ENCODE measurements at regions not wholly inside any gene's neighbourhood (a gene's known extent, or its start where the extent isn't known, plus 50 kb on each side); places are given as distances from the start of the nearest gene placed in this dataset.

GRCh38 chr1:182196897-182197870, 135.7 kb upstream of the ZNF648 start:
- DNase-seq (ENCODE audit: low read depth in 2 of 2, low spot score in 1 of 2) = no peak

- no peak for DNase-seq (ENCODE audit: low read depth in 2 of 2, low spot score in 1 of 2)
Measured at GRCh38 chr1:182195733-182196132, 134.2 kb upstream of the ZNF648 start.

GRCh38 chr1:182193908-182194550, 132.5 kb upstream of the ZNF648 start:
- no peak for DNase-seq (ENCODE audit: low read depth in 2 of 2, low spot score in 1 of 2)

GRCh38 chr1:182192966-182193365, 131.5 kb upstream of the ZNF648 start:
- DNase-seq (ENCODE audit: low read depth in 2 of 2, low spot score in 1 of 2) = no peak

GRCh38 chr1:182192215-182192614, 130.7 kb upstream of the ZNF648 start:
- no peak for DNase-seq (ENCODE audit: low read depth in 2 of 2, low spot score in 1 of 2)

GRCh38 chr1:182191381-182192115, 130.0 kb upstream of the ZNF648 start:
- DNase-seq (ENCODE audit: low read depth in 2 of 2, low spot score in 1 of 2) = no peak

- DNase-seq (ENCODE audit: low read depth in 2 of 2, low spot score in 1 of 2) = no peak
Measured at GRCh38 chr1:182189535-182190066, 128.1 kb upstream of the ZNF648 start.

- DNase-seq (ENCODE audit: low read depth in 2 of 2, low spot score in 1 of 2) = no peak
Measured at GRCh38 chr1:182186757-182187146, 125.2 kb upstream of the ZNF648 start.

GRCh38 chr1:182185842-182186756, 124.6 kb upstream of the ZNF648 start:
- no peak for DNase-seq (ENCODE audit: low read depth in 2 of 2, low spot score in 1 of 2)

- DNase-seq (ENCODE audit: low read depth in 2 of 2, low spot score in 1 of 2) = no peak
Measured at GRCh38 chr1:182185136-182185535, 123.6 kb upstream of the ZNF648 start.

GRCh38 chr1:182183606-182184005, 122.1 kb upstream of the ZNF648 start:
- DNase-seq (ENCODE audit: low read depth in 2 of 2, low spot score in 1 of 2) = no peak

- DNase-seq (ENCODE audit: low read depth in 2 of 2, low spot score in 1 of 2) = no peak
Measured at GRCh38 chr1:182182311-182182710, 120.8 kb upstream of the ZNF648 start.

- no peak for DNase-seq (ENCODE audit: low read depth in 2 of 2, low spot score in 1 of 2)
Measured at GRCh38 chr1:182181167-182181572, 119.7 kb upstream of the ZNF648 start.

GRCh38 chr1:182175361-182175931, 113.9 kb upstream of the ZNF648 start:
- no peak for DNase-seq (ENCODE audit: low read depth in 2 of 2, low spot score in 1 of 2)

GRCh38 chr1:182174513-182174855, 113.0 kb upstream of the ZNF648 start:
- DNase-seq (ENCODE audit: low read depth in 2 of 2, low spot score in 1 of 2) = no peak

GRCh38 chr1:182173808-182174512, 112.4 kb upstream of the ZNF648 start:
- no peak for DNase-seq (ENCODE audit: low read depth in 2 of 2, low spot score in 1 of 2)

GRCh38 chr1:182172699-182173098, 111.2 kb upstream of the ZNF648 start:
- DNase-seq (ENCODE audit: low read depth in 2 of 2, low spot score in 1 of 2) = no peak

- DNase-seq (ENCODE audit: low read depth in 2 of 2, low spot score in 1 of 2) = no peak
Measured at GRCh38 chr1:182170891-182171461, 109.5 kb upstream of the ZNF648 start.

- no peak for DNase-seq (ENCODE audit: low read depth in 2 of 2, low spot score in 1 of 2)
Measured at GRCh38 chr1:182169203-182169602, 107.7 kb upstream of the ZNF648 start.
